ENCODE measurements at regions not wholly inside any gene's neighbourhood (a gene's known extent, or its start where the extent isn't known, plus 50 kb on each side); places are given as distances from the start of the nearest gene placed in this dataset.
"Not testable (repeated sequence)": the region's sequence is repeated elsewhere in the genome, so short reads cannot be mapped to it uniquely, and the experiment has no call there.

DNA sequence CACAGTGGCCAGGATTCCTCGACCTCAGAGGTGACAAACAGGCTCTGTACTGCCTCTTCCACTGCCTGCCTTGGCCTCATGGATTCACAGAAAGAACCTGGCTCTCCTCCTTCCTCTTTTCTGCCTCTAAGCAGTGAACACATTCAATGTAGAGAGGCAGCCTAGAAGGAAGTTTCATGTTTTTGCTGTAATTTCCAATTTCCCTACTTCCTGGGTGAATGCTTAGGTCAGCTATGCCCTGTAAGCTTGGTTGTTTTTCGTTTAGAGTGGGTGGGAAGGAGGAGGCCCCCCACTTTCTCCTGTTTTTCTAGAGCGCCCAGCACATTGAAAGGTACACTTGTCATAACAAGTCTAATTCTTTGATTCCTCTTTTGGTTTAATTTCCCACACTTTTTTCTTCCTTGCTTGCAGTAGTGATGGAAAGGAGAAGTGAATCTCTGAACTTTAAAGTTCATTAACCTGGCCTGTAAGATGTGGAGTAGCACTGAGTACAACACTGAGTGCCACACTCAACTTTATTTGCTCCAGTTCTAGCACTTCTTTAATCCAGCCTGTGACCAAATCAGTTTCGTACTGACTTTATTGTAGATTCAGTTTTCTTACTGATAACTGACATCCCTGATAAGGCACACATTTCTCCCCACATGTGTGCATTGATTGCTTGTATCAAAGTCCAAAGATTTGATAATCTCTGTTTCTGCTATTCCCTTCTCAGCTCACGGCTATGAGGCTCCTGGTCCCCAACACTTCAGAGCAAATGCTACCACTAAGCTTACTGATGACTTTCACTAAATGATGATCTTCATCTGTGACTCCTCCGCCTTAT, 100.0 kb upstream of the MAN1A1 start:
- DNase-seq (ENCODE audit: low spot score): no peak
- in situ Hi-C loops (cut with HindIII; ENCODE audit: low sequenced_read_pairs): no loop called here

DNA sequence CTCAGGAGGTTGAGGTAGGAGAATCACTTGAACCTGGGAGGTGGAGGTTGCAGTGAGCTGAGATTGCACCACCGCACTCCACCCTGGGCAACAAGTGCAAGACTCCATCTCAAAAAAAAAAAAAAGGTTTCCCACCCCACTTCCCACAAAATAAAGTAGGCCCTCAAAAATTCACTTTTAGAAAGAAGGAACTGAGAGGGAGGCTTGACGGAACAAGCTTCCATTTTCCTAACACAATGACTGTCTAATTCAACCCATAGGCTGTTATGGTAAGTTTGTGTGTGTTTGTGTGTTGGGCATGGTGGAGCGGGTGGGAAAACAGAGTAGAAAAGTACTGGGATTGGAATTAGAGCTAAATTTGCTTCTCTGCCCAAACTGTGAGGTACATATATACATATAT, 98.4 kb upstream of the MAN1A1 start:
- in situ Hi-C loops (cut with HindIII; ENCODE audit: low sequenced_read_pairs): no loop called here
- DNase-seq (ENCODE audit: low spot score): no peak

DNA sequence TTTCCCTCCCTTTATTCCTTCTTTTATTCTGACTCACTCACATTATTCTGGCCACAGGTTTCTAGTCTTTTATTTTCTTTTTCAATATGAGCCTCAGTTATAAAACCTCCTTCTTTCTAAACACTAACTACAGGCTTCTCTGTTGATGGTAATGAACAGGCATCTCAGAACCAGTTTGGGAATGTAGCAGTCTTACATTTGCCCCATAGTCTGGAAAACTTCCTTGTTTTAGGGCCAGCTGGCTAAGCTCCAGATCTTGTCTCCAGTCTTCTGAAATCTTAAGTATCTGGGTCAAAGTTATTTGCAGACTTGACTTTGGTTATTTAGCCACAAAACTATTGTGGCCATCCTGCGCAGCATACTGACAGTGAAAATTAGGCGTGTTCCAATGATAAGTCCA, 97.0 kb upstream of the MAN1A1 start:
- peak; percentile 22 for DNase-seq (ENCODE audit: low spot score)
- in situ Hi-C loops (cut with HindIII; ENCODE audit: low sequenced_read_pairs): no loop called here

DNA sequence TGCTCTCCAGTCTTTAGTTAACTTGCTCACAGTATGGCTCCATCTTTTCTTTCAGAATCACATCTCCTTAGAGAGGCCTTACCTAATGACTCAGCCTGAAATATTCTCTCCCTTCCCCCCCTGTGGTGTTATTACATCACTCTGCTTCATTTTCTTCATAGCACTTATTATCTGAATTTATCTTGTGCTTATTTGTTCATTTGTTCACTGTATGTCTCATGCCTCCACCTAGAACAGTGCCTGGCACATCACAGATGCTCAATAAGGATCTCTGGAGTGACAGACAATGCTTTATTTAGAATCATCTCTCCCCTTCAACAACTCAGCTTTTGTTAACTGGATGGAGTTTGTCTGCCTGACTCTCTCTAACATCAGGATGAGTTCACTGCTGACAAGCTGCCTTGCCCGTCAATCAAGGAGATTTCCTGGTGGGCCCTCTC, 96.6 kb upstream of the MAN1A1 start:
- in situ Hi-C loops (cut with HindIII; ENCODE audit: low sequenced_read_pairs): no loop called here
- DNase-seq (ENCODE audit: low spot score): no peak

DNA sequence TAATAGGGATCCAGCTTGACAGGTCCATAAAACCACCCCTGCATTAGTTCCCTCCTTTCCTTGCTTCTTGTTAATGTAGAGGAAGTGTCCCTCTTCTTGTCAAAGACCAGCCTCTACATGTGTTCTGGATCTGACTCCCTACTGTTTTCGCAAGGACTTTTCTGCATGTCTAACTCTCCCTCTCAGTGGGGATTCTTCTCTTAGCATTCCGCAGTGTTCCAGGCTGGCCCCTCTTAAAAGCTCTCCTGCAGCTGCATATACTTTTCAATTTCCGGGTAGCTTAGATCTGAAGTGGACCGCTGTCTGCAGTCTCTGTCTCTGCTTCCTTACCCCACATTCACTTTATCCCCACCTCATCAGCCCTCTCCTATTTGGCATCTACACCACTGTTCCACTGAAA, 96.1 kb upstream of the MAN1A1 start:
- in situ Hi-C loops (cut with HindIII; ENCODE audit: low sequenced_read_pairs): no loop called here
- DNase-seq (ENCODE audit: low spot score): no peak

DNA sequence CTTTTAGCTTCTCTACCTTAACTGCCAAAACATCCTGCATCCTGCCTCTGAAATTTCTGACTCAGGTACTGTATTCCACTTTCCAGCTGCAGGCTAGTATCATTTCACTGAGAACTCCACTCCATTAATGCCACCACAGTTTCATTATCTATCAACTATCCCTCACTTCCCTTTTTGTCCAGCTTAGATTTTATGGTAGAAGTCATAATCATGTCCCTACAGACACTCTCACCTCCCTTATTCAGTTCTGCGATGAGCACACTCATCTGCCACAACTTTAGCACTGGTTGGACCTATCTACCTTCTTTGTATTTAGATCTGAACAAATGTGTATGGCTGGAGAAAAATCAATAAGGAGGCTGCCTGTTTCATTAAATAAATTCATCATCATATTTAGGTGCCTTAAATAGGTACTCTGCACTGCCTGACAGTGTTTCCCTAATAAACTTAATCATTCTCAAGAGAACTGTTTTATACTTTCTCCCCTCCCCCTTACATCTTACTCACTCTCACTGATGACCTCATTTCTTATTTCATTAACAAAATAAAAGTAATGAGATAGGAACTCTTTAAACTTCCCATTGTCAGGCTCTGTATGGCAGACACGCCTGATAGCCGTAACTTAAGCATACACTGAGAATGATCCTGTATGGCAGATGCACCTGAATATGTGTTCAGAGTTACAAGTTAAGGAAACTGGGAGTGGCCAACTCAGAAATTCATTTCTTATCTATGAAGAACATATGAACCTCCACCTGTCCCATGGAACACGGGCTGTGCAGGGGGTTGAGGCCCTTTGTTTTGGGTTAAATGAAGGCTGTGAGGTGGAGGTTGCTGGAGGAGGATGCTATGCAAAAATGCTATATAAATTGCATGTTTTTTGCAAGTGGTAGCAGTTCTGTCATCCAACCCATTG, 95.3 kb upstream of the MAN1A1 start:
- no peak for DNase-seq (ENCODE audit: low spot score)
- in situ Hi-C loops (cut with HindIII; ENCODE audit: low sequenced_read_pairs): no loop called here

DNA sequence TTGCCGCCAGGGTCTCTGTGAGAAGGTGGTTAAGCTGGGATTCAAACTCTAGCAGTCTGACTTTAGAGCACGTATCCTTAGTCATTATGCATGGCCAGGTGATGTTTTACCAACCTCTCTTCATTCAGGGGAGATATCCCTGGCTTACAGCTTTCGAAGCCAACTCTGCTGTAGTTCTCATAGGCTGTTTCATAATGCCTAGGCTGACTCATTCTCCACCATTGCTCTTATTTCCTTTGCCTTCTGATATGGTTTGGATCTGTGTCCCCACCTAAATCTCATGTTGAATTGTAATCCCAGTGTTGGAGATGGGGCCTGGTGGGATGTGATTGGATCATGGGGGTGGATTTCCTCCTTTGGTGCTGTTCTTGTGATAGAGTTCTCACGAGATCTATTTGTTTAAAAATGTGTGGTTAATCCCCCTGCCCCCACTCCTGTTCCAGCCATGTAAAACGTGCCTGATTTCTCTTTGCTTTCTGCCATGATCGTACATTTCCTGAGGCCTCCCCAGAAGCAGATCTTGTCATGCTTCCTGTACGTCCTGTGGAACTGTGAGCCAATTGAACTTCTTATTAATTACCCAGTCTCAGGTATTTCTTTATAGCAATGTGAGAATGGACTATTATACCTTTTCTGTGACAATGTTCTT, 94.6 kb upstream of the MAN1A1 start:
- no peak for DNase-seq (ENCODE audit: low spot score)
- in situ Hi-C loops (cut with HindIII; ENCODE audit: low sequenced_read_pairs): no loop called here

DNA sequence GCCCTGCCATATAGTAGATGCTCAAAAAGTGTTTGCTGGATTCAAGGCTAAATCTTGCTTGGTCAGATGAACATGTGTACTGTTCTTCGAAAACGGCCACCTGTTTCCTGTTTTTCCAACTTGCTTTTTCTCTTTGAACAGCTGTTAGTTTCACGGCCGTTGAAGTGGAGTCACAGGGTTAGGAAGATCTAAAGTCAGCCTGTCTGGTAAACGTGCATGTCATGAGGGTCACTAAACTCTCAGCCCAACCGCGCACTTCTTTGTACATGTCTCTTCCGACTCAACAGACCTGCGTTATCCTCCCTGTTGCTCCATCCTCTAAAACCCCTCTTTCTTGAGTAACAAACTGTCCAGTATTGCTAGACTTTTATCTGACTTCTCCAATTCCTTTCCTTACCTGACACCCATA, 93.2 kb upstream of the MAN1A1 start:
- in situ Hi-C loops (cut with HindIII; ENCODE audit: low sequenced_read_pairs): no loop called here

DNA sequence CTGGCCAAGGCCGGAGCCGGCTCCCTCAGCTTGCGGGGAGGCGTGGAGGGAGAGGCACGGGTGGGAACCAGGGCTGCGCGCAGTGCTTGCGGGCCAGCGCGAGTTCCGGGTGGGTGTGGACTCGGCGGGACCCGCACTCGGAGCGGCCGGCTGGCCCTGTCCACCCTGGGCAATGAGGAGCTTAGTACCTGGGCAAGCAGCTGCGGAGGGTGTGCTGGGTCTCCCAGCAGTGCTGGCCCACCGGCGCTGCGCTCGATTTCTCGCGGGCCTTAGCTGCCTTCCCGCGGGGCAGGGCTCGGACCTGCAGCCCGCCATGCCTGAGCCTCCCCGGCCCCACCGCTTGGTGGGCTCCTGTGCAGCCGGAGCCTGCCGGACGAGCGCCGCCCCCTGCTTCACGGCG, 91.4 kb upstream of the MAN1A1 start:
- in situ Hi-C loops (cut with HindIII; ENCODE audit: low sequenced_read_pairs): no loop called here
- no peak for DNase-seq (ENCODE audit: low spot score)

More for the DNA sequence above, 93.2 kb upstream of the MAN1A1 start:
- no peak for DNase-seq (ENCODE audit: low spot score)

DNA sequence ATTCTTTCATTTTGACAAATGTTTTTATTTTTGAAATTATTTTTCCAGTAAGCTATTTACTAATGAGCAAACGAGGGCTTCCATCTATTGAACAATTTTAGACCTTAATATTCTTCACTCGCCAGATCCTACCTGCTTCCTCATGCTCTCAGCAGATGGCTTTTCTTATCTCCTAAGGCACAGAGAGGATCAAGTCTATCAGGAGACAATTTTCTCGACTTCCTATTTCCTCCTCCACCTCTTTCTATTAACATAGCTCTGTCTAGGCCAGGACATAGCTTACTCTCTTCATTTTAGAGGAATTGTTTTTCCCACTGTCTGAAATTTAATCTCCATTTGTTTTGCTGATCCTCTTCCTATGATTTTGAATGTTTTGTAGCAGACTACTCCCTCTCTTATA, 87.0 kb upstream of the MAN1A1 start:
- in situ Hi-C loops (cut with HindIII; ENCODE audit: low sequenced_read_pairs): no loop called here
- no peak for DNase-seq (ENCODE audit: low spot score)

DNA sequence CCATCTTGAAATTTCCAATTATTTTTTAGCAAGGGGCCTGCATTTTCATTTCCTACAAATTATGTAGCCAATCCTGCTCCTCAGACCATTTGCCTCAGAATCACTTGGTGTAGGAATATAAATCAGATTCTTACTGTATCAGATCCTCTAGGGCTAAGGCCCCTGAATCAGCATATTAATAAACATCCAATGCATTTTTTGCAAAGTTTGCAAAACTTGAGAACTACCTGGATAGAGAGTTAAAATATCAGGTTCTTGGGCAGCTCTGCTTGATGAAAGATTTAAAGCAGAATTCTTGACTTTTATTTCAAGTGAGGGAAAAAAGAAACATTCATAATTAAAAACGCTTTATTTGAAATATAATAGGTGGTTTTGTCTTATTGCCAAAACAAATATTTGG, 82.2 kb upstream of the MAN1A1 start:
- in situ Hi-C loops (cut with HindIII; ENCODE audit: low sequenced_read_pairs): no loop called here
- no peak for DNase-seq (ENCODE audit: low spot score)

DNA sequence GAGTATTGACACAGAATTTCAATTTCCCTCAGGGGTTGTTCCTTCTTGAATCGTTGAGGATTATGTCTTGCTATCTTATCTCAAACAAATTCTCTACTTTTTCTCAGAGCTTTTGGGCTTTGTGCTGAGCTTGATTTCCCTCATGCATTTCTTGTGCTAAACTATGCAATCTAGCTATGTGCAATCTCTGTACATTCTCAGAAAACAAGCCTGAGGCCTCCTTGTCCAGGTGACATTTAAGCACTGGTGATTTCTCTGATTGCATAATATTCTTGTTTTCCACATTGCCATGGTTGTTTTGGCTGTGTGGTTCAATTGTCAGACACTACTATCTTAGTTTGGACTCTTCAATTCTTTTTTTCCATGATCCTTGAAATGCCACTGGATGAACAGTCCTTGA, 81.2 kb upstream of the MAN1A1 start:
- no peak for DNase-seq (ENCODE audit: low spot score)
- in situ Hi-C loops (cut with HindIII; ENCODE audit: low sequenced_read_pairs): no loop called here

DNA sequence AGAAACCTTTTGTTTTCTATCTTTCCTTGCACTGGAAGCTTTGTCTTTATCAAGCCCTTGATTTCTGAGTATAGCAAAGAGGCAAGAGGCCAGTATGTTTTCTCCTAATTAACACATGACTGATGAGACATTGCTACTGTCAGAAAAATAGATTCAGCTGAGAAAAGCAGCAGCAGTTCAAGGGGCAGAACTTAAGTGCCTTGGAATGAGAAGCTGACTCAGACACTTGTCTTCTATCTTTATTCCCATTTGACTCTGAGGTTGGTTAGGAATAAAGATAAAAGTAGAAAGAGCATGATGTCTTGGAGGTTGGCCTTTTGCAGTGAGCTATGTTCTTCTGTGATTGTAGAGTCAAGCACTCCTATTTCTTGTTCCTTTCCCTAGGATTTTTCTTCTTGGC, 79.1 kb upstream of the MAN1A1 start:
- DNase-seq (ENCODE audit: low spot score): no peak
- in situ Hi-C loops (cut with HindIII; ENCODE audit: low sequenced_read_pairs): no loop called here

DNA sequence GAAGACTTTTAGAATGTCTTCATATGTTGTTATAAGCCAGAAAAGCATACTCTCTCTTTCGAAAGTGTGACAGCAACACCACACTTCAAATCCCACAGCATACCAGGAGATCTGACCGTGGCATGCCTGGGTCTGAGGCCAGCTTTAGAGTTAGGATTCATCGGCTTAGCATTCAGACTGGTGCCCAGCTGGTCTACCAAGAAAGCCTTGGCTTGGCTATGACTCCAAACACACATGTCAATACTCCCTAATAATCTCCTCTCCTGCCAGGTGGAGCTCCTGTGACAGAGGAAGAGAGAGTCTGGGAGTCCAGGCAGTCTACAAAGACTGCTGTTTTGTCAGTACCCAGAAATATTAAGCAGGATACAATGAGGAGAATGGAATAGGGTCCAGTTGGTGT, 77.1 kb upstream of the MAN1A1 start:
- in situ Hi-C loops (cut with HindIII; ENCODE audit: low sequenced_read_pairs): no loop called here
- DNase-seq (ENCODE audit: low spot score): no peak

DNA sequence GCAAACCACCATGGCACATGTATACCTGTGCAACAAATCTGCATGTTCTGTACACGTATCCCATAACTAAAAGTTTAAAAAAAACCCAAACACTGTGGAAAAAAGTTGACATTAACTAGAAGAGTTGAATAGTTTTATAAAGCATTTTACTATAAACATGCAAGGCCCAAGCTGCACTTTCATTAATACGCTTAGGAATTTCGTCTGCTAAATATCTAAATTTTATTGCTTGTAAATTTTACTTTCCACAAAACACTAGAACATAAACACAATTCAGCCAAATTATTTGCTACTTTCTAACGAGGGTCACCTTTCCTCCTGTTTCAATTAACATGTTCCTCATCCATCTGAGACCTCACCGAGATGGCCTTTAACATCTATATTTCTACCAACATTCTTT, 74.4 kb upstream of the MAN1A1 start:
- in situ Hi-C loops (cut with HindIII; ENCODE audit: low sequenced_read_pairs): no loop called here
- no peak for DNase-seq (ENCODE audit: low spot score)

DNA sequence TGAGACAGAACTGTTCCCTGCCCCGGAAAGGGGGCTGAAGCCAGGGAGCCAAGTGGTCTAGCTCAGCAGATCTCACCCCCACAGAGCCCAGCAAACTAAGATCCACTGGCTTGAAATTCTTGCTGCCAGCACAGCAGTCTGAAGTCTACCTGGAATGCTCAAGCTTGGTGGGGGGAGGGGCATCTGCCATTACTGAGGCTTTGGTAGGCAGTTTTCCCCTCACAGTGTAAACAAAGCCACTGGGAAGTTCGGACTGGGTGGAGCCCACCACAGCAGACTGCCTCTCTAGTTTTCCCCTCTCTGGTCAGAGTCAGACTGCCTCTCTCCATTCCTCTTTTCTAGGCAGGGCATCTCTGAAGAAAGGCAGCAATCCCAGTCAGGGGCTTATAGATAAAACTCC, 68.5 kb upstream of the MAN1A1 start:
- in situ Hi-C loops (cut with HindIII; ENCODE audit: low sequenced_read_pairs); DNase-seq (ENCODE audit: low spot score): not testable (repeated sequence)

DNA sequence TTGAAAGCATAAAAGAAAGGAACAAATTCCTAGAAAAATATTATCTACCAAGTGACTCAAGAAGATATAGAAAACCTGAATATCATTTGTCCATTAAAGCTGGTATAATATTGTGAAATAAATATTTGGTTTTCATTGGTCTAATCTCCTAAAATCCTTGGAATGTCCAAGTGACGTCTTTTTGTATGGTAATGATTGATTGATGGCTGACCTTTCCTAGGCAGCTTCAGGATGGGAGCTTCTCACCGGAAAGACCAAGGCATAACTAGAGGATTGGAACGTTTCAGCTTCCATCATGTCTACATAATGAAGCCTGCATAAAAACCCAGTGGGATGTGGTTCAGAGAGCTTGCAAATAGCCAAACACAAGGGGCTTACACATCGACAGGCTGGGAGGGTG, 57.6 kb upstream of the MAN1A1 start:
- in situ Hi-C loops (cut with HindIII; ENCODE audit: low sequenced_read_pairs): no loop called here
- no peak for DNase-seq (ENCODE audit: low spot score)

DNA sequence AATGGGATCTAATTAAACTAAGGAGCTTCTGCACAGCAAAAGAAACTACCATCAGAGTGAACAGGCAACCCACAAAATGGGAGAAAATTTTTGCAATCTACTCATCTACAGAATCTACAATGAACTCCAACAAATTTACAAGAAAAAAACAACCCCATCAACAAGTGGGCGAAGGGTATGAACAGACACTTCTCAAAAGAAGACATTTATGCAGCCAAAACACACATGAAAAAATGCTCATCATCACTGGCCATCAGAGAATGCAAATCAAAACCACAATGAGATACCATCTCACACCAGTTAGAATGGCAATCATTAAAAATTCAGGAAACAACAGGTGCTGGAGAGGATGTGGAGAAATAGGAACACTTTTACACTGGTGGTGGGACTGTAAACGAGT, 55.6 kb upstream of the MAN1A1 start:
- DNase-seq (ENCODE audit: low spot score); in situ Hi-C loops (cut with HindIII; ENCODE audit: low sequenced_read_pairs): not testable (repeated sequence)

Data from G401 (cell line).